Tibial artery (tissue), 4 donors: ENCODE measurements at regions not wholly inside any gene's neighbourhood (a gene's known extent, or its start where the extent isn't known, plus 50 kb on each side); places are given as distances from the start of the nearest gene placed in this dataset.
"Not testable (repeated sequence)": the region's sequence is repeated elsewhere in the genome, so short reads cannot be mapped to it uniquely, and the experiment has no call there.

Experiments used
- DNase-seq, 2 donors: peaks; one replicate each; pipeline ENCODE4 v3.0.0-alpha.2; 2019
- H3K27ac ChIP-seq, 2 donors: fragments of 200-600 bp; sonication (generic) in 1 of 2; 1 replicate in 1 of 2; 2 replicates in 1 of 2; pipeline ENCODE4 v1.5.1; 2018 to 2019; ENCODE audit warnings: mild to moderate bottlenecking in 1 of 2
- H3K27me3 ChIP-seq, 2 donors: fragments of 200-600 bp; sonication (generic) in 1 of 2; one replicate each; pipeline versions ENCODE4 v1.5.1 to v1.6.0; 2016 to 2019
- H3K36me3 ChIP-seq, 3 donors: fragments of 200-600 bp; sonication (generic) in 2 of 3; one replicate each; pipeline ENCODE4 v1.5.1; 2016 to 2019; ENCODE audit warnings: mild to moderate bottlenecking in 2 of 3
- H3K4me1 ChIP-seq, 4 donors: fragments of 200-600 bp; sonication (generic) in 2 of 4; 1 replicate in 3 of 4; 2 replicates in 1 of 4; pipeline ENCODE4 v1.5.1; 2016 to 2019
- H3K4me3 ChIP-seq, 2 donors: fragments of 200-600 bp; sonication (generic) in 1 of 2; 1 replicate in 1 of 2; 2 replicates in 1 of 2; pipeline ENCODE4 v1.5.1; 2018 to 2019; ENCODE audit warnings: mild to moderate bottlenecking in 2 of 2
- H3K9me3 ChIP-seq, 3 donors: fragments of 200-600 bp; sonication (generic) in 1 of 3; one replicate each; pipeline ENCODE4 v1.5.1; 2016 to 2019
- intact Hi-C: fragments of 100-400 bp; cut with DNase I; formaldehyde crosslinking; loops from one replicate; pipeline ENCODE4 v1.15.0; 2023; ENCODE audit warnings: low total_unique reads
- TF ChIP-seq, protein P1 (sequence below), 2 experiments: fragments of 200-600 bp in 1 of 2; fragments of 450-650 bp in 1 of 2; IDR thresholded peaks; one replicate each; pipeline ENCODE4 v1.5.1; 2017 to 2019; ENCODE audit warnings: antibody characterized with exemption in 2 of 2, mild to moderate bottlenecking in 1 of 2, moderate library complexity in 1 of 2

DNA sequence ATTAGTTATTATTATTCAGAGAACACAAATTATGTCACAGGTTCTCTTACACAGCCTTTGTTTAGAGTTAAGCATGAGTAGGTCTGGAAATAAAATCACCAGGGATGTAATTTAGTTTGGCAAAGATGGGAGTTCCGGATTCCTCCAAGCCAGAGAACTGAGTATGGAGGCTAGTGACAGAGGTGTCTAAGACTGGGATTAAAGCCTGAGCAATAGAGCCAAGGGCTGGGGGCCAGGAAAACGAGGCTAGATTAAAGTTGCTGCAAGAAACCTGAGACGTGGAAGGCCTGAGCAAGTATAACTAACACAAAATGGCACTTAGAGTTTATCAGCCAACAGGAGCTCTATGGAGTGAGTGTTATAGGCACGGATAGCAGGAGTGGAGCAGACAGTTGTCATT, 381.6 kb downstream of the SRGAP2C start:
- TF ChIP-seq, protein P1, sequence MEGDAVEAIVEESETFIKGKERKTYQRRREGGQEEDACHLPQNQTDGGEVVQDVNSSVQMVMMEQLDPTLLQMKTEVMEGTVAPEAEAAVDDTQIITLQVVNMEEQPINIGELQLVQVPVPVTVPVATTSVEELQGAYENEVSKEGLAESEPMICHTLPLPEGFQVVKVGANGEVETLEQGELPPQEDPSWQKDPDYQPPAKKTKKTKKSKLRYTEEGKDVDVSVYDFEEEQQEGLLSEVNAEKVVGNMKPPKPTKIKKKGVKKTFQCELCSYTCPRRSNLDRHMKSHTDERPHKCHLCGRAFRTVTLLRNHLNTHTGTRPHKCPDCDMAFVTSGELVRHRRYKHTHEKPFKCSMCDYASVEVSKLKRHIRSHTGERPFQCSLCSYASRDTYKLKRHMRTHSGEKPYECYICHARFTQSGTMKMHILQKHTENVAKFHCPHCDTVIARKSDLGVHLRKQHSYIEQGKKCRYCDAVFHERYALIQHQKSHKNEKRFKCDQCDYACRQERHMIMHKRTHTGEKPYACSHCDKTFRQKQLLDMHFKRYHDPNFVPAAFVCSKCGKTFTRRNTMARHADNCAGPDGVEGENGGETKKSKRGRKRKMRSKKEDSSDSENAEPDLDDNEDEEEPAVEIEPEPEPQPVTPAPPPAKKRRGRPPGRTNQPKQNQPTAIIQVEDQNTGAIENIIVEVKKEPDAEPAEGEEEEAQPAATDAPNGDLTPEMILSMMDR (IDR thresholded peaks at IDR 0.05) = no peak
- intact Hi-C loops = no loop called here
- no peaks in the 10 kb centered on the region for H3K9me3 ChIP-seq
- H3K4me3 ChIP-seq = no peak overlapping the region
- no peak for DNase-seq
- H3K27me3 ChIP-seq = no peaks in the 10 kb centered on the region
- no peaks in the 10 kb centered on the region for H3K36me3 ChIP-seq
- H3K4me1 ChIP-seq = no peaks in the 10 kb centered on the region
- no peak overlapping the region for H3K27ac ChIP-seq

DNA sequence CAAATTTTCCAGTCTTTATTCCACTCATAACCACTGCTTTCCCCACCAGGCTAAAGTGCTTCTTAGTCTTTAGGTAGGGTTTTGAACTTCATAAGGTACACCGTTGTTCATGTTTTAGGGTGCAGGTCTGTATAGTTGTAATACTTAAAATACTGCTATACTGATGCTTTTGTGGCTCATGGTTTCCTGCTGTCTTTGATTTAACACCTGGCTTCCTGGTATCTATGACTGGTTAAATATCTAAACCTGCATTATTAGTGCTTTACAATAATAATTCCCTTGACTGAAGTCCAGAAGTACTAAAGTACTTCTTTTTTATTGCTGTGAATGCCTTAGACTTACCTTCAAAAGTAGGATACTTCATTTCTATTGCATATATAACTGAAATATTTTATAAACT, 384.7 kb downstream of the SRGAP2C start:
- Histone ChIP-seq H3K4me1 (no peaks in the 10 kb centered on the region), H3K27ac (no peak overlapping the region), H3K4me3 (no peak overlapping the region), H3K36me3 (no peaks in the 10 kb centered on the region), H3K9me3 (no peaks in the 10 kb centered on the region), H3K27me3 (no peaks in the 10 kb centered on the region)
- intact Hi-C loops = no loop called here
- TF ChIP-seq, protein P1 (IDR thresholded peaks at IDR 0.05) = no peak
- no peak for DNase-seq

DNA sequence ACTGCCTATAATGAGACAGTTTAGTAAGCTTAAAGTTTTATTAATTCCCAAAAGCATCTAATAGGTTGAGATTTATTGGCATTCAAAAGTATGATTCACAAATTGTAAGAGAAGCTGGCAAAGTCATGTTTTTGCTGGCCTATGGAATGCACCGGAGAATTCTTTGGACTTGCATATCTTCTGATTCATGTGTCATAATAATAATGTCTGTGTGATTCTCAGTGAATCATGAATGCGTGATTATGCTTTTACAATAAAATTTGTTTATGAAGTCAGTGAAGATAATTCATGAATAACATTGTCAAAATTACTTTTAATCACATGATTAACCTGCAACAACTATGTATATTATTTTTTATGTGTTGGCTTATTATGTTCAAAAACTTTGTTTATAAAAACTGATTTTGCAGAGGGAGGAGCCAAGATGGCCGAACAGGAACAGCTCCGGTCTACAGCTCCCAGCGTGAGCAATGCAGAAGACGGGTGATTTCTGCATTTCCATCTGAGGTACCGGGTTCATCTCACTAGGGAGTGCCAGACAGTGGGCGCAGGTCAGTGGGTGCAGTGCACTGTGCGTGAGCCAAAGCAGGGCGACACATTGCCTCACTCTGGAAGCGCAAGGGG, 389.2 kb downstream of the SRGAP2C start:
- DNase-seq, H3K27ac ChIP-seq, H3K36me3 ChIP-seq, H3K4me3 ChIP-seq, H3K9me3 ChIP-seq, intact Hi-C loops, H3K4me1 ChIP-seq, H3K27me3 ChIP-seq: not testable (repeated sequence)

DNA sequence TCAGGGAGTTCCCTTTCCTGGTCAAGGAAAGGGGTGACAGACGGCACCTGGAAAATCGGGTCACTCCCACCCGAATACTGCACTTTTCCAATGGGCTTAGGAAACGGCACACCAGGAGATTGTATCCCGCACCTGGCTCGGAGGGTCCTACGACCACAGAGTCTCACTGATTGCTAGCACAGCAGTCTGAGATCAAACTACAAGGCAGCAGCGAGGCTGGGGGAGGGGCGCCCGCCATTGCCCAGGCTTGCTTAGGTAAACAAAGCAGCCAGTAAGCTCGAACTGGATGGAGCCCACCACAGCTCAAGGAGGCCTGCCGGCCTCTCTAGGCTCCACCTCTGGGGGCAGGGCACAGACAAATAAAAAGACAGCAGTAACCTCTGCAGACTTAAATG, 389.7 kb downstream of the SRGAP2C start:
- H3K27ac ChIP-seq, H3K36me3 ChIP-seq, H3K4me1 ChIP-seq, intact Hi-C loops, DNase-seq, H3K9me3 ChIP-seq, H3K27me3 ChIP-seq, H3K4me3 ChIP-seq: not testable (repeated sequence)

DNA sequence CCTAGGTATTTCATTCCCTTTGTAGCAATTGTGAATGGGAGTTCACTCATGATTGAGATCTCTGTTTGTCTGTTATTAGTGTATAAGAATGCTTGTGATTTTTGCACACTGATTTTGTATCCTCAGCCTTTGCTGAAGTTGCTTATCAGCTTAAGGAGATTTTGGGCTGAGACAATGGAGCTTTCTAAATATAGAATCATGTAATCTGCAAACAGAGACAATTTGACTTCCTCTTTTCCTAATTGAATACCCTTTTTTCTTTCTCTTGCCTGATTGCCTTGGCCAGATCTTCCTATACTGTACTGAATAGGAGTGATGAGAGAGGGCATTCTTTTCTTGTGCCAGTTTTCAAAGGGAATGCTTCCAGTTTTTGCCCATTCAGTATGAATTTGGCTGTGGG, 398.1 kb downstream of the SRGAP2C start:
- intact Hi-C loops, H3K4me1 ChIP-seq, H3K27me3 ChIP-seq, H3K27ac ChIP-seq, DNase-seq, H3K4me3 ChIP-seq, H3K9me3 ChIP-seq, H3K36me3 ChIP-seq: not testable (repeated sequence)

DNA sequence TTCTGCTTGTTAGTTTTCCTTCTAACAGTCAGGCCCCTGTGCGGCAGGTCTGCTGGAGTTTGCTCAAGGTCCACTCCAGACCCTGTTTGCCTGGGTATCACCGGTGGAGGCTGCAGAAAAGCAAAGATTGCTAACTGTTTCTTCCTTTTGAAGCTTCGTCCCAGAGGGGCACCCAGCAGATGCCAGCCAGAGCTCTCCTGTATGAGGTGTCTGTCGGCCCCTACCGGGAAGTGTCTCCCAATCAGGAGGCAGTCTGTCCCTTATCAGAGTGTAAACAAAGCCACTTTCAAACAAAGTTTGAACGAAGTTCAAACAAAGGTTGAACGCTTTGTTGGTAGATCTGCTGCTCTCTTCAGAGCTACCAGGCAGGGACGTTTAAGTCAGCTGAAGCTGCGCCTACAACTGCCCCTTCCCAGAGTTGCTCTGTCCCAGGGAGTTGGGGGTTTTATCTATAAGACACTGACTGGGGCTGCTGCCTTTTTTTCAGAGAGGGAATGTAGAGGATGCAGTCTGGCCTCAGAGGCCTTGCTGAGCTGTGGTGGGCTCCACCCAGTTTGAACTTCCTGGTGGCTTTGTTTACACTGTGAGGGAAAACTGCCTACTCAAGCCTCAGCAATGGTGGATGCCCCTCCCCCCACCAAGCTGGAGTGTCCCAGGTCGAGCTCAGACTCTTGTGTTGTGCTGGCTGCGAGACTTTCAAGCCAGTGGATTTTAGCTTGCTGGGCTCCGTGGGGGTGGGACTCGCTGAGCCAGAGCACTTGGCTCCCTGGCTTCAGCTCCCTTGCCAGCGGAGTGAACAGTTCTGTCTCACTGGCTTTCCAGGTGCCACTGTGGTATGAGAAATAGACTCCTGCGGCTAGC, 401.8 kb downstream of the SRGAP2C start:
- no peak for DNase-seq
- Histone ChIP-seq H3K36me3 (no peaks in the 10 kb centered on the region), H3K4me1 (no peaks in the 10 kb centered on the region), H3K4me3 (no peak overlapping the region), H3K9me3 (peaks cover 0 to 4% (median under 1%) of the 10 kb centered on the region in 3 donors), H3K27ac (no peak overlapping the region), H3K27me3 (peaks cover 0 to 4% of the 10 kb centered on the region in 2 donors)
- TF ChIP-seq, protein P1 (IDR thresholded peaks at IDR 0.05) = no peak
- intact Hi-C loops = no loop called here

DNA sequence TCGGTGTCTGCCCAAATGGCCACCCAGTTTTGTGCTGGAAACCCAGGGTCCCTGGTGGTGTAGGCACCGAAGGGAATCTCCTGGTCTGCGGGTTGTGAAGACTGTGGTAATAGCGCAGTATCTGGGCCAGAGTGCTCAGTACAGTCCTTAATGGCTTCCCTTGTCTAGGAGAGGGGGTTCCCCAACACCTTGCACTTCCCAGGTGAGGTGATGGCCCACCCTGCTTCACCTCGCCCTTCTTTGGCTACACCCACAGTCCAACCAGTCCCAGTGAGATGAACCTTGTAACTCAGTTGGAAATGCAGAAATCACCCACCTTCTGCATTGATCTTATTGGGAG, 402.4 kb downstream of the SRGAP2C start:
- Histone ChIP-seq H3K4me3 (no peak overlapping the region), H3K9me3 (peaks cover 0 to 2% (median 0%) of the 10 kb centered on the region in 3 donors), H3K36me3 (no peaks in the 10 kb centered on the region), H3K27me3 (peaks cover 0 to 4% of the 10 kb centered on the region in 2 donors), H3K4me1 (no peaks in the 10 kb centered on the region), H3K27ac (no peak overlapping the region)
- no peak for DNase-seq
- TF ChIP-seq, protein P1 (IDR thresholded peaks at IDR 0.05) = no peak
- intact Hi-C loops = no loop called here
